ENCODE measurements at regions not wholly inside any gene's neighbourhood (a gene's known extent, or its start where the extent isn't known, plus 50 kb on each side); places are given as distances from the start of the nearest gene placed in this dataset.
"Not testable (repeated sequence)": the region's sequence is repeated elsewhere in the genome, so short reads cannot be mapped to it uniquely, and the experiment has no call there.

GRCh38 chr4:67328393-67328792 lies 216.9 kb downstream of the CENPC start:
- no peak for DNase-seq

GRCh38 chr4:67328018-67328278 lies 217.4 kb downstream of the CENPC start:
- no peak for DNase-seq

DNA sequence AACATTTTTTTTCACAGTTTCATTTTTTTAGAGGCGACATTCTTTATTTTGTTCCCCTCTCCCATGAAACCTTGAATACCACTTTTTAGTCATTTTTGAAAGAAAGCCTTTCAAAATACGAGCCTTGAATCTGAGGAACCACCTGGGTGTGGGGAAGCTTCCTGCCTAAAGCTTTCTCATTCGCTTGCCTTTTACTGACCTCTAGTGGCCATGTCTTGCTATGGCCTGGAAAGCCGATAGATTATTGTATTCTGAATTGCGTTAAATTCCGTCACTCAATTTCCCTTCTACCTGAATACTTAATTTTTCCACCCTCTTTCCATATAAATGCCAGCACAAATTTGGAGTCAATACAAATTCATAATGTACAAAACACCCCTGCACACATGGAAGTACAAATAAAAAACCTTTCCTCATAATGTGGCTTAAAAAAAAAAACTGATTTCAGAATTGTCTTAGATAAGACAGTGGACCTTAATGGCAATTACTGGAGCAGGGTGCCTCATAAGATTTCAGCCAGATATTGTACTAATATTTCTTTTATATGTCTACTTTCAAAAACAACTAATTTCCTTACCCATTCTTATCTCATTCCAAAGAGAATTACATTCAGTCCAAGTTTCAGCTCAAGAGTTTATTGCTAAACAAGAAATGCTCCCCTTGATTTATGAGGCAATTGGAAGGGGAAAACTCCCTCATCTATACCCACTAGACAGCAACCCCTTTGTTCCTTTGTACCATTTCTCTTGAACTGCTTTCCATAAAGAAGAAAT lies 217.9 kb downstream of the CENPC start:
- peak; percentile 77 to 81 for DNase-seq

GRCh38 chr4:67325791-67326190 lies 219.5 kb downstream of the CENPC start:
- no peak for DNase-seq

- DNase-seq = no peak
Observed at GRCh38 chr4:67320645-67321044, 224.7 kb downstream of the CENPC start.

- DNase-seq = not testable (repeated sequence)
Observed at GRCh38 chr4:67319607-67320006, 225.7 kb downstream of the CENPC start.

DNA sequence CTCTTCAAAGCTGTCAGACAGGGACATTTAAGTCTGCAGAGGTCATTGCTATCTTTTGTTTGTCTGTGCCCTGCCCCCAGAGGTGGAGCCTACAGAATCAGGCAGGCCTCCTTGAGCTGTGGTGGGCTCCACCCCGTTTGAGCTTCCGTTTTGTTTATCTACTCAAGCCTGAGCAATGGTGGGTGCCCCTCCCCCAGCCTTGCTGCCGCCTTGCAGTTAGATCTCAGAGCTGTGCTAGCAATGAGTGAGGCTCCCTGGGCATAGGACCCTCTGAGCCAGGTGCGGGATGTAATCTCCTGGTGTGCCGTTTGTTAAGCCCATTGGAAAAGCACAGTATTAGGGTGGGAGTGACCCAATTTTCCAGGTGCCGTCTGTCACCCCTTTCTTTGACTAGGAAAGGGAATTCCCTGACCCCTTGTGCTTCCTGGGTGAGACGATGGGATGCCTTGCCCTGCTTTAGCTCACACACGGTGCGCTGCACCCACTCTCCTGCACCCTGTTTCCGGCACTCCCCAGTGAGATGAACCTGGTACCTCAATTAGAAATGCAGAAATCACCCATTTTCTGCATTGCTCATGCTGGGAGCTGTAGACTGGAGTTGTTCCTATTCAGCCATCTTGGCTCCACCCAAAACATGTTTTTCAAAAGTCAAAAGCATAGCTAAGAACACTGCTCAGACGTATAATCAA lies 244.7 kb downstream of the CENPC start:
- not testable (repeated sequence) for DNase-seq

GRCh38 chr4:67292636-67293035 lies 252.7 kb downstream of the CENPC start:
- no peak for DNase-seq

DNA sequence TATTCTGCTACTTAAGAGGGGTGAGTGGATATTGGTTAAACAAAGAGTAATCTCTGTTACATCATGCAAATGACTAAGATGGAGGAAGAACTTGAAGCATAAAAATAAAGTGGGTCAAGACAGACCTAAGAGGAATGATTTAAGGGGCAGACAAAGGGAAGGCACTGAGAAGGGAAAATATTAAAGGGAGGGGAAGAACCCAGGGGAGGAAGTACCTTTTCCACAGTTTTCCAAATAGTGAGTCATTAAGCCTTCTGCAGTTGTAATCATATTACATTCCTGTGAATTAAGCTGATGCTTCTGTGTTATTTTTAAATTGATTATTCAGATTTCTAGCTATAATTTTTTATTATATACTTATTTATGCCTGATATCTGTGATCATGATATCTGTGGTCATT lies 253.3 kb downstream of the CENPC start:
- DNase-seq = no peak

DNA sequence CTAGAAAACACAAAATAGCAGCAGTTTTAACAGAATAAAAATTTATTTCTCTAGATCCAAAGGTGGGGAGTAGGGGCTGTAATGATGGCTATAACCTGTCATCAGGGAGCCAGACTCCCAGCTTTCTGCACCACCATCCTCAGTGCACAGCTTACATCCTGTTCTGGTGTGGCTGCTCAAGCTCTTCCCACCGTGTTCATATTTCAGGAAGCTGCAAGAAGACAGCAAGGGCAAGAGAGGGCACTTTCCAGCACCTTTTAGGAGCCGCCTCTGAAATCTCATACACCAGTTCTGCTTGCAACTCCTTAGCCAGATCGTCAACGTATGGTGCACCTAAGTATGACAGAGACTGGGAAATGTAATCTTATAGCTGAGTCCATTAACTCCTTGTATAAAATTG lies 253.7 kb downstream of the CENPC start:
- peak; percentile 42 to 65 for DNase-seq

DNA sequence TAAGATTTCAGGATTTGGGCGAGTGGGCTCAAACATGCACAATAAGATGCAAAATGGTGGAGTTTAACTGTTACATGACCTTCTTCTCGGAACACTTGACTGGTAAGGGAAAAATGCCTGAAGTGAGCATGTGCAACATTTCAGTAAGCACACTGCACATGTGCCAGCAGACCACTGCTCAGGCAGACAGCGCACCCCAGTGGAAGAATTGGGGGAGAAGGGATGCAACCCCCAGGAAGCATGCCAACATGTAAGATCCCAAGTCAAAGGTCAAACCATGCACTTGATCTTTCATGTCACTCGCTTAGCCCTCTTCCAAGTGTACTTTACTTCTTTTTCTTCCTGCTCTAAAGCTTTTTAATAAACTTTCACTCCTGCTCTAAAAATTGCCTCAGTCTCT lies 256.3 kb downstream of the CENPC start:
- peak; percentile 35 to 45 for DNase-seq

- no peak for DNase-seq
Observed at GRCh38 chr4:67286724-67287123, 258.6 kb downstream of the CENPC start.

- DNase-seq = no peak
Observed at GRCh38 chr4:67282749-67283148, 262.6 kb downstream of the CENPC start.

DNA sequence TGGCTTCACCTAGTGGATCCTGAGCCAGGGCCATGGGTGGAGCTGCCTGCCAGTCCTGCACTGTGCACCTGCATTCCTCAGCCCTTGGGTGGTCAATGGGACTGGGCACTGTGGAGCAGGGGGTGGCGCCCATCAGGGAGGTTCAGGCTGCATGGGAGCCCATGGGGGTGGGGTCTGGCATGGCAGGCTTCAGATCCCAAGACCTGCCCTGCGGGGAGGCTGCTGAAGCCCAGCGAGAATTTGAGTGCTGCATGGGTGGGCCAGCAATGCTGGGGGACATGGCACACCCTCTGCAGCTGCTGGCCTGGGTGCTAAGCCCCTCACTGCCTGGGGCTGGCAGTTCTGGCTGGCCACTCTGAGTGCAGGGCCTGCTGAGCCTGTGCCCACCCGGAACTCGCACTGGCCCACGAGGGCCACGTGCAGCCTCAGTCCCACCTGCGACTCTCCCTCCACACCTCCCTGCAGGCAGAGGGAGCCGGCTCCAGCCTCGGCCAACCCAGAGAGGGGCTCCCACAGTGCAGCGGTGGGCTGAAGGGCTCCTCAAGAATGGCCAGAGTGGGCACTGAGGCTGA lies 270.0 kb downstream of the CENPC start:
- no peak for DNase-seq

GRCh38 chr4:67274671-67275070 lies 270.6 kb downstream of the CENPC start:
- DNase-seq = not testable (repeated sequence)

GRCh38 chr4:67273666-67274065 lies 271.6 kb downstream of the CENPC start:
- DNase-seq = no peak

DNA sequence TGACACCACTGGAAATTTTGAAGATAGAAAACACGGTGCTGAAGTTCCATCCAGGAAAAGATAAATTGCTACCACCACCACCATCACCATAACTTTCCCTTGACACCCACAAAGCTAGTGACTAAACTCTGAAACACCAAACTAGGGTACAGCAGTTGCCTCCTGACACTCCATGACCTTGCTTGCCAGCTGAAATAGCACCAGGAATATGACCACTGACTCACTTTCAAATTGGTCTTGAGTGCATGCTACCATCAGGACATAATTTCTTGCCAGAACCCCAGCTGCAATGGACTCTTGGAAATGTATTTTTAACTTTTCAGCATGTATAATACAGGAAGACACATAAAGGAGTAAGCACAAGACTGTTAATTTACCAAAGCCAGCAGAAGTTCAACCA lies 283.3 kb downstream of the CENPC start:
- no peak for DNase-seq

DNA sequence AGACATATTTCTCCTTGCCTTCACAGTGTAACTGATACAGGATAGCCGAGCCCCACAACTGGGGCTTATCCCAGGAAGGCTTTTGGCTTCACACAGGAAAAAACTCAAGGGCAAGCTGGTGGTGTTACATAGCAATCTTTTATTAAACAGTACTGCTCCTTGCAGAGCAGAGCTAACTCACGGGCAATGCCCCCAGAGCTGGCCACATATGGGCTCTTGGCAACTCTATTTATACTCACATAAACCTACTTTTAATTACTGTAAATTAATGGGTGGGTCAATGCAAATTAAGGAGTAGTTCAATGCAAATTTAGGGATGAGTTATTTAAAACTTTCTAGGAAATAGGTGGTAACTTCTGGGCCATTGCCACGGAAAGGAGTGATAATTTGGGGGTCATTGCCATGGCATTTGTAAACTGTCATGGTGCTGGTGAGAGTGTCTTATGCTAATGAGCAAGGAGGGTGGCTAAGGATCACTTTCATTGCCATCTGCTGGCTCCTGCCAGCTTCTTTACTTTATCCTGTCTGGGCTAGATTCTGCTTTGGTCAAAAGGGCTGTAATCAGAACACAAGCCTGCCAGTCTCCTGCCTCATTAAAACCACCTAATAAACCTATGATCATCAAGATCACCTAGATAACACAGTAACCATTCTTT lies 288.8 kb downstream of the CENPC start:
- DNase-seq = no peak

DNA sequence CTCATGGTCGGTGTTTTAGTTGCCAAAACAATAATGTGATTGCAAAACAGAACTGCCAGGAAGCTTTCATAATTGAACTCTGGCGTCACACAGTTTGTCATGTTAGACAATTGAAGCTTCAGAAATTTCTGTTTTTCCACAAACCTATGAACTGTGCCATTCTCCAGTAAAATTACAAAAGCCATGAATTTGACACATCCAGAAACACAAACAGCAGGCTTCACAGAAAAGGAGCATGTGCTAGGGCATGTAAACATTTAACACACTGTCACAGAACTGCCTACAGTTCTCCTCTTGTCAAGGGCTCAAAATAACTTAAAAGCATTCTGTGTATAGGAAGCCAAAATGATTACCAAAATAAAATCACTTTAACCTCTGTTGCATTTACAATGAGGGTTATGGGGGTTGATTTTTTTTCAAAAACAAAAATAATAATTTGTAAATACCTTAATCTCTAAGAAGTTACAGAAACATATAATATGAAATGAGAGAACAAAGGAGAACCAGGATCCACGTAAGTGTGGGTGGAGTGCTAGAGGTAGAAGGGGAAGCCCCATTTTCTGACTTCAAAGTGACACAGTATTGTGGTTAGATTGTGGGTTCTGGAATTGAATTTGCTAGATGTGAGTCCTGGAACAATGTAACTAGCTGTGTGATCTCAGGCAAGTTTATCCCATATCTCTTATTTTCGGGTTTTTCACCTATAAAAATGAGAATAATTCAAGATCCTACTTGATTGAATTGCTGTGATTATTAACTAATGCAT lies 295.0 kb downstream of the CENPC start:
- DNase-seq = no peak

GRCh38 chr4:67236788-67237187 lies 308.5 kb downstream of the CENPC start:
- DNase-seq = no peak

DNA sequence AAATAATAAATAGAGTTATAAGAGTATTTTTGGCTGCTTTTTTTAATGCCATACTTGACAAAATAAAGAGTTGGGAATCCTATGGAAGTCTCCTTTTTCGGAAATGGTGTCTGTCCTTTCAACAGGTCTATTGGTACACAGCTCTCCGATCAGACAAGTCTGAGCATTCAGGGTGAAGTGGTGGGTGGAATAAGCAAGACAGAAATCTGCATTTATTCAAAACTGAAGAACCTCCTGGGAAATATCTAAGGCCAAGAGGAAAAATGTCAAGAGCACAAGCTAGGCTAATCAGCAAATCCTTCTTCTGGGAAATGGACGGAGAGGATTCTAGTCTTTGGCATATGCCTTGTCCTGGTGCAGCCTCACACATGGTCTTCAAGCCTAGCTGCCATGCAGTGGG lies 309.0 kb downstream of the CENPC start:
- no peak for DNase-seq

DNA sequence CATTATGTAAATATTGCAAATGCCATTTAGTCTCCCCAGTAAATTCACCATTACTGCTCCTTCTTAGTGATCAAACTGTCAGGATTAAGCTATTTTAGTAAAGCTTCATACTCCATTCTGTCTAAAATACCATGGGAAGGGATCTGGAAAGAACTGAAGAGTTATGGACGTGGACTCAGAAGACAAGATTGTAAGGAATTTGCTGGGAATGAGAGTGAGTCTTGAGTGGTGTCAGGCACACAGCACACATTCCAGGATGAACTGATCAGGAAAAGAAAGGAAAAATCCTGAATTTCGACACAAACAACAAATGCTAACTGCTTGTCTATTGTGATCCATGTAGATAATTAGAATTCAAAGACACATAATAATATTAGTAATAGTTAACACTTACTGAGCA lies 311.0 kb downstream of the CENPC start:
- DNase-seq = no peak

- DNase-seq = no peak
Observed at GRCh38 chr4:67229148-67229547, 316.2 kb downstream of the CENPC start.
